ENCODE measurements at regions not wholly inside any gene's neighbourhood (a gene's known extent, or its start where the extent isn't known, plus 50 kb on each side); places are given as distances from the start of the nearest gene placed in this dataset.
"Not testable (repeated sequence)": the region's sequence is repeated elsewhere in the genome, so short reads cannot be mapped to it uniquely, and the experiment has no call there.

GRCh38 chr9:13911473-13911872 lies 402.5 kb downstream of the NFIB start:
- in situ Hi-C loops (cut with HindIII; ENCODE audit: low sequenced_read_pairs) = no loop called here
- no peak for DNase-seq (ENCODE audit: low spot score)

GRCh38 chr9:13907842-13908241 lies 406.1 kb downstream of the NFIB start:
- in situ Hi-C loops (cut with HindIII; ENCODE audit: low sequenced_read_pairs); DNase-seq (ENCODE audit: low spot score): not testable (repeated sequence)

- in situ Hi-C loops (cut with HindIII; ENCODE audit: low sequenced_read_pairs) = no loop called here
- DNase-seq (ENCODE audit: low spot score) = no peak
These were observed 409.2 kb downstream of the NFIB start for GRCh38 chr9:13904746-13905145.

- in situ Hi-C loops (cut with HindIII; ENCODE audit: low sequenced_read_pairs) = no loop called here
- DNase-seq (ENCODE audit: low spot score) = no peak
These were observed 409.6 kb downstream of the NFIB start for GRCh38 chr9:13904311-13904710.

GRCh38 chr9:13902286-13903066 lies 411.5 kb downstream of the NFIB start:
- in situ Hi-C loops (cut with HindIII; ENCODE audit: low sequenced_read_pairs) = no loop called here
- DNase-seq (ENCODE audit: low spot score) = no peak

GRCh38 chr9:13901176-13901575 lies 412.8 kb downstream of the NFIB start:
- in situ Hi-C loops (cut with HindIII; ENCODE audit: low sequenced_read_pairs) = no loop called here
- DNase-seq (ENCODE audit: low spot score) = no peak

- no peak for DNase-seq (ENCODE audit: low spot score)
- in situ Hi-C loops (cut with HindIII; ENCODE audit: low sequenced_read_pairs) = no loop called here
These were observed 413.5 kb downstream of the NFIB start for GRCh38 chr9:13900449-13900848.

- DNase-seq (ENCODE audit: low spot score) = no peak
- in situ Hi-C loops (cut with HindIII; ENCODE audit: low sequenced_read_pairs) = no loop called here
These were observed 414.0 kb downstream of the NFIB start for GRCh38 chr9:13899924-13900323.

- in situ Hi-C loops (cut with HindIII; ENCODE audit: low sequenced_read_pairs) = no loop called here
- DNase-seq (ENCODE audit: low spot score) = no peak
These were observed 415.0 kb downstream of the NFIB start for GRCh38 chr9:13898957-13899356.

- DNase-seq (ENCODE audit: low spot score) = no peak
- in situ Hi-C loops (cut with HindIII; ENCODE audit: low sequenced_read_pairs) = no loop called here
These were observed 416.8 kb downstream of the NFIB start for GRCh38 chr9:13896922-13897835.

- in situ Hi-C loops (cut with HindIII; ENCODE audit: low sequenced_read_pairs) = no loop called here
- no peak for DNase-seq (ENCODE audit: low spot score)
These were observed 417.9 kb downstream of the NFIB start for GRCh38 chr9:13896047-13896446.

- no peak for DNase-seq (ENCODE audit: low spot score)
- in situ Hi-C loops (cut with HindIII; ENCODE audit: low sequenced_read_pairs) = no loop called here
These were observed 428.7 kb downstream of the NFIB start for GRCh38 chr9:13885258-13885657.

GRCh38 chr9:13879981-13880380 lies 434.0 kb downstream of the NFIB start:
- in situ Hi-C loops (cut with HindIII; ENCODE audit: low sequenced_read_pairs) = no loop called here
- no peak for DNase-seq (ENCODE audit: low spot score)

- DNase-seq (ENCODE audit: low spot score) = no peak
- in situ Hi-C loops (cut with HindIII; ENCODE audit: low sequenced_read_pairs) = no loop called here
These were observed 434.9 kb downstream of the NFIB start for GRCh38 chr9:13879011-13879410.

- no peak for DNase-seq (ENCODE audit: low spot score)
- in situ Hi-C loops (cut with HindIII; ENCODE audit: low sequenced_read_pairs) = no loop called here
These were observed 435.7 kb downstream of the NFIB start for GRCh38 chr9:13878241-13878711.

- no peak for DNase-seq (ENCODE audit: low spot score)
- in situ Hi-C loops (cut with HindIII; ENCODE audit: low sequenced_read_pairs) = no loop called here
These were observed 437.2 kb downstream of the NFIB start for GRCh38 chr9:13876741-13877140.

- in situ Hi-C loops (cut with HindIII; ENCODE audit: low sequenced_read_pairs) = no loop called here
- DNase-seq (ENCODE audit: low spot score) = no peak
These were observed 440.7 kb downstream of the NFIB start for GRCh38 chr9:13873203-13873602.

GRCh38 chr9:13868336-13868735 lies 445.6 kb downstream of the NFIB start:
- DNase-seq (ENCODE audit: low spot score) = no peak
- in situ Hi-C loops (cut with HindIII; ENCODE audit: low sequenced_read_pairs) = no loop called here

GRCh38 chr9:13865869-13866268 lies 448.1 kb downstream of the NFIB start:
- DNase-seq (ENCODE audit: low spot score) = no peak
- in situ Hi-C loops (cut with HindIII; ENCODE audit: low sequenced_read_pairs) = no loop called here

GRCh38 chr9:13863112-13863511 lies 450.8 kb downstream of the NFIB start:
- peak; percentile 4 for DNase-seq (ENCODE audit: low spot score)
- in situ Hi-C loops (cut with HindIII; ENCODE audit: low sequenced_read_pairs) = no loop called here

All from G401 (cell line).